ENCODE measurements at regions not wholly inside any gene's neighbourhood (a gene's known extent, or its start where the extent isn't known, plus 50 kb on each side); places are given as distances from the start of the nearest gene placed in this dataset.

GRCh38 chr7:54339073-54339472 is 203.1 kb upstream of the VSTM2A start:
- H2AFZ ChIP-seq (ENCODE audit: low read length), result no peak overlapping the region
- H3K4me1 ChIP-seq (ENCODE audit: insufficient read depth, low read length), result no peaks in the 10 kb centered on the region
- H3K9me3 ChIP-seq (ENCODE audit: low read depth, low read length), result peaks cover 4% of the 10 kb centered on the region
- no peak for TF ChIP-seq CTCF (IDR thresholded peaks at IDR 0.05; ENCODE audit: extremely low read depth, low read depth, low read length)
- no peaks in the 10 kb centered on the region for H3K36me3 ChIP-seq (ENCODE audit: insufficient read depth, low read length)
- H4K20me1 ChIP-seq (ENCODE audit: insufficient read depth, low read length), result no peaks in the 10 kb centered on the region
- no peaks in the 10 kb centered on the region for H3K79me2 ChIP-seq (ENCODE audit: insufficient read depth, low read length)
- no peak overlapping the region for H3K4me2 ChIP-seq (ENCODE audit: insufficient read depth, low read length)
- no peak for DNase-seq (ENCODE audit: insufficient read length, low spot score, missing footprints)
- H3K27me3 ChIP-seq (ENCODE audit: insufficient read depth, low read length), result no peaks in the 10 kb centered on the region
- H3K4me3 ChIP-seq (ENCODE audit: insufficient read depth, low read length), result no peak overlapping the region
- no peak overlapping the region for H3K27ac ChIP-seq (ENCODE audit: low read depth, low read length)

GRCh38 chr7:54342458-54342857 is 199.7 kb upstream of the VSTM2A start:
- no peaks in the 10 kb centered on the region for H4K20me1 ChIP-seq (ENCODE audit: insufficient read depth, low read length)

GRCh38 chr7:54343511-54343910 is 198.7 kb upstream of the VSTM2A start:
- no peaks in the 10 kb centered on the region for H3K27me3 ChIP-seq (ENCODE audit: insufficient read depth, low read length)
- H3K4me3 ChIP-seq (ENCODE audit: insufficient read depth, low read length), result no peak overlapping the region
- no peaks in the 10 kb centered on the region for H3K9me3 ChIP-seq (ENCODE audit: low read depth, low read length)
- H3K79me2 ChIP-seq (ENCODE audit: insufficient read depth, low read length), result no peaks in the 10 kb centered on the region
- no peak for DNase-seq (ENCODE audit: insufficient read length, low spot score, missing footprints)
- no peak overlapping the region for H2AFZ ChIP-seq (ENCODE audit: low read length)
- H3K27ac ChIP-seq (ENCODE audit: low read depth, low read length), result no peak overlapping the region
- no peak for TF ChIP-seq CTCF (IDR thresholded peaks at IDR 0.05; ENCODE audit: extremely low read depth, low read depth, low read length)
- no peaks in the 10 kb centered on the region for H3K4me1 ChIP-seq (ENCODE audit: insufficient read depth, low read length)
- H4K20me1 ChIP-seq (ENCODE audit: insufficient read depth, low read length), result no peaks in the 10 kb centered on the region
- no peak overlapping the region for H3K4me2 ChIP-seq (ENCODE audit: insufficient read depth, low read length)
- H3K36me3 ChIP-seq (ENCODE audit: insufficient read depth, low read length), result no peaks in the 10 kb centered on the region

More at GRCh38 chr7:54342458-54342857, 199.7 kb upstream of the VSTM2A start:
- Histone ChIP-seq H3K4me3 (ENCODE audit: insufficient read depth, low read length) (no peak overlapping the region), H3K9me3 (ENCODE audit: low read depth, low read length) (no peaks in the 10 kb centered on the region), H3K27me3 (ENCODE audit: insufficient read depth, low read length) (no peaks in the 10 kb centered on the region), H3K4me1 (ENCODE audit: insufficient read depth, low read length) (no peaks in the 10 kb centered on the region), H3K79me2 (ENCODE audit: insufficient read depth, low read length) (no peaks in the 10 kb centered on the region), H2AFZ (ENCODE audit: low read length) (no peak overlapping the region), H3K27ac (ENCODE audit: low read depth, low read length) (no peak overlapping the region), H3K4me2 (ENCODE audit: insufficient read depth, low read length) (no peak overlapping the region), H3K36me3 (ENCODE audit: insufficient read depth, low read length) (no peaks in the 10 kb centered on the region)
- TF ChIP-seq CTCF (IDR thresholded peaks at IDR 0.05; ENCODE audit: extremely low read depth, low read depth, low read length), result no peak
- DNase-seq (ENCODE audit: insufficient read length, low spot score, missing footprints), result no peak

GRCh38 chr7:54345746-54346145 is 196.4 kb upstream of the VSTM2A start:
- Histone ChIP-seq H3K79me2 (ENCODE audit: insufficient read depth, low read length) (no peaks in the 10 kb centered on the region), H3K27me3 (ENCODE audit: insufficient read depth, low read length) (no peaks in the 10 kb centered on the region), H4K20me1 (ENCODE audit: insufficient read depth, low read length) (no peaks in the 10 kb centered on the region), H2AFZ (ENCODE audit: low read length) (no peak overlapping the region), H3K36me3 (ENCODE audit: insufficient read depth, low read length) (no peaks in the 10 kb centered on the region), H3K27ac (ENCODE audit: low read depth, low read length) (no peak overlapping the region), H3K9me3 (ENCODE audit: low read depth, low read length) (no peaks in the 10 kb centered on the region), H3K4me3 (ENCODE audit: insufficient read depth, low read length) (no peak overlapping the region), H3K4me2 (ENCODE audit: insufficient read depth, low read length) (no peak overlapping the region), H3K4me1 (ENCODE audit: insufficient read depth, low read length) (no peaks in the 10 kb centered on the region)
- TF ChIP-seq CTCF (IDR thresholded peaks at IDR 0.05; ENCODE audit: extremely low read depth, low read depth, low read length), result no peak
- DNase-seq (ENCODE audit: insufficient read length, low spot score, missing footprints), result no peak
